PC-3 (cell line): ENCODE measurements at regions not wholly inside any gene's neighbourhood (a gene's known extent, or its start where the extent isn't known, plus 50 kb on each side); places are given as distances from the start of the nearest gene placed in this dataset.

Source experiments
- ATAC-seq: fragments of 200-7000 bp; cut with Tn5 transposase; 2 replicates; pipeline ENCODE4 v1.9.1; 2020; ENCODE audit warnings: mild to moderate bottlenecking, moderate library complexity
- BruUV-seq: library from RNA; stranded (reverse); fragments of 400-500 nt; replicated peaks from 2 replicates; lab custom pipeline; 2021; lab: Mats Ljungman, UMichigan
- CTCF ChIA-PET: fragments of 300-600 bp; sonication (Branson Sonifier 250); formaldehyde crosslinking; loops from one replicate; lab custom pipeline; 2022; ENCODE audit warnings: antibody characterized with exemption; lab: Charles Lee
- POLR2A ChIA-PET: fragments of 300-600 bp; sonication (Branson Sonifier 250); formaldehyde crosslinking; loops from one replicate; lab custom pipeline; 2022; ENCODE audit warnings: antibody characterized with exemption; ENCODE audit not compliant: unreplicated experiment; lab: Charles Lee
- DNase-seq: peaks from one replicate; pipeline ENCODE4 v3.0.0-alpha.2; 2015
- H2AFZ ChIP-seq: fragments of 300-600 bp; sonication (generic); 2 replicates; pipeline ENCODE4 v1.6.0; 2016; ENCODE audit warnings: antibody characterized with exemption, low read length
- H3F3A ChIP-seq: fragments of 300-600 bp; sonication (generic); one replicate; pipeline ENCODE4 v1.6.0; 2017; ENCODE audit warnings: antibody characterized with exemption, low read length, control low read depth, mild to moderate bottlenecking; ENCODE audit not compliant: unreplicated experiment
- H3K27ac ChIP-seq: fragments of 300-600 bp; sonication (generic); 2 replicates; pipeline ENCODE4 v1.5.1; 2016; ENCODE audit warnings: mild to moderate bottlenecking, low read length
- H3K27me3 ChIP-seq: fragments of 300-600 bp; sonication (generic); 2 replicates; pipeline ENCODE4 v1.6.1; 2016; ENCODE audit warnings: low read length, mixed read lengths
- H3K36me3 ChIP-seq: fragments of 300-600 bp; sonication (generic); 2 replicates; pipeline ENCODE4 v1.6.1; 2016; ENCODE audit warnings: low read depth, mixed run types, low read length, mixed read lengths
- H3K4me1 ChIP-seq: fragments of 300-600 bp; sonication (generic); 2 replicates; pipeline ENCODE4 v1.5.1; 2016; ENCODE audit warnings: low read length; ENCODE audit not compliant: insufficient read depth
- H3K4me2 ChIP-seq: fragments of 300-600 bp; sonication (generic); 2 replicates; pipeline ENCODE4 v1.6.0; 2016; ENCODE audit warnings: low read length
- H3K4me3 ChIP-seq: fragments of 300-600 bp; sonication (generic); 2 replicates; pipeline ENCODE4 v1.5.1; 2016; ENCODE audit warnings: mild to moderate bottlenecking, low read length, mixed read lengths
- H3K79me2 ChIP-seq: fragments of 300-600 bp; sonication (generic); 2 replicates; pipeline ENCODE4 v1.6.1; 2017; ENCODE audit warnings: low read length, mixed read lengths
- H3K9ac ChIP-seq: fragments of 300-600 bp; sonication (generic); 2 replicates; pipeline ENCODE4 v1.6.0; 2016; ENCODE audit warnings: mild to moderate bottlenecking, low read length
- H3K9me2 ChIP-seq: fragments of 300-600 bp; sonication (generic); replicated peaks from 2 replicates; pipeline ENCODE4 v1.6.1; 2016; ENCODE audit warnings: mixed run types, low read length, mixed read lengths
- H3K9me3 ChIP-seq: fragments of 300-600 bp; sonication (generic); 2 replicates; pipeline ENCODE4 v1.6.1; 2016; ENCODE audit warnings: low read length, mixed read lengths
- H4K20me1 ChIP-seq: fragments of 300-600 bp; sonication (generic); 2 replicates; pipeline ENCODE4 v1.6.1; 2016; ENCODE audit warnings: low read length, mixed read lengths
- CTCF ChIP-seq: fragments of 300-600 bp; sonication (generic); conservative IDR thresholded peaks from 2 replicates; pipeline ENCODE4 v1.5.1; 2017; ENCODE audit warnings: antibody characterized with exemption, low read depth, mild to moderate bottlenecking, low read length
- EZH2 ChIP-seq: fragments of 300-600 bp; sonication (generic); IDR thresholded peaks from one replicate; pipeline ENCODE4 v1.6.1; 2017; ENCODE audit warnings: antibody characterized with exemption, mild to moderate bottlenecking, low read length; ENCODE audit not compliant: unreplicated experiment
- EZH2phosphoT487 ChIP-seq: fragments of 300-600 bp; sonication (generic); IDR thresholded peaks from 2 replicates; pipeline ENCODE4 v1.6.1; 2018; ENCODE audit warnings: mild to moderate bottlenecking, antibody characterized with exemption, low read length, borderline replicate concordance
- intact Hi-C: fragments of 100-400 bp; cut with micrococcal nuclease; formaldehyde crosslinking; loops from 2 replicates; pipeline ENCODE4 v1.9.0; 2023

DNA sequence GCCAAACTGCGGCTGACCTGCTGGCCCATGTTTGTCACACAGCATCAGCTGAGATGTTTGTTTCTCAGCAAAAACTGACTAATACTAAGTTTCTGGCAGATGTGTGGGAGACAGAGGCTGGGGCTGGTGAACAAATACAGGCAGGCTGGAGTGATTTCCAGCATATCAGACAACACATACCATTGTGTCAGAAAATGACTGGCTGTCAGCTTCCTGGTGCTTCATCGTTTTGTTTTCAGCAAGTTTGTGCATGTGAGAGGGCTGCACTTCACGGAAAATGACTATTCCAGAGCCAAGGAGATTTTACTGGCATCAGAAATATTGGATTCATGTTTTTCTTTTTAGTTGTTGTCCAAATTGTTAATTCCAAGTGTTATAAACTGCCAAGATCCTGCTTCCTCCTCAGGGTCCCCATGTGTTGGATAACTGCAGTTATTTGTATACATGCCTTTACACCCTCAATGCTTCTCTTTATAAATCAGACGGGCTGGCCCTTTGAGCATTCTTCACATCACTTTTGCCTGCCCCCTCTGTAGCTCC, 145.7 kb downstream of the GALC start:
- H3K4me3 ChIP-seq = no peak overlapping the region
- no peaks in the 10 kb centered on the region for H3K9me2 ChIP-seq
- ChIA-PET POLR2A (no interaction called here), CTCF (no interaction called here)
- H3K4me2 ChIP-seq = no peak overlapping the region
- no peak overlapping the region for H3K9ac ChIP-seq
- H2AFZ ChIP-seq = no peak overlapping the region
- H3K27ac ChIP-seq = no peak overlapping the region
- no peak for DNase-seq
- H3K4me1 ChIP-seq = no peaks in the 10 kb centered on the region
- intact Hi-C loops = no loop called here
- no TSS peak for BruUV-seq
- H3K79me2 ChIP-seq = no peaks in the 10 kb centered on the region
- H3K9me3 ChIP-seq = peaks cover 3% of the 10 kb centered on the region; the same call in 1 of the 2 replicates
- no peaks in the 10 kb centered on the region for H3K36me3 ChIP-seq
- no peak for ATAC-seq
- TF ChIP-seq EZH2phosphoT487 = no peak
- TF ChIP-seq EZH2 = no peak
- no peak for TF ChIP-seq CTCF
- H4K20me1 ChIP-seq = no peaks in the 10 kb centered on the region
- no peaks in the 10 kb centered on the region for H3K27me3 ChIP-seq
- no peaks in the 10 kb centered on the region for H3F3A ChIP-seq

DNA sequence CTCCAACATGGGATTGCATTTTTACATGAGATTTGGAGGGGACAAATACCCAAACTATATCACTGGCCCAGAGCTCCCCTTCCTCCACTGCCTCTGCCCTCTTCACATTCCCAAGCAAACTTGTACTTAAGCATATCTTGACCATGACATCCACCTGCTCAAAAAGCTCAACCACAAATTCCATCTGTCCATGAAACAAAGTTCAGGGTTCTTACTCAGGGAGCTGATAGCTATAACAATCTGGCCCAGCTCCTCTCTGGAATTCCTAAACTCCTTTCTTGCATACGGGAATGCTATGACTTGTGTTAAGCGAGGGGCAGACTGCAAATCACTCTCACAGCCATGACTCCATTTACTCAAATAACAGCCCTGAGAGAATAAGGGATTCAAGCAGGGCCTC, 152.1 kb downstream of the GALC start:
- TF ChIP-seq EZH2phosphoT487 (no peak), CTCF (no peak), EZH2 (no peak)

DNA sequence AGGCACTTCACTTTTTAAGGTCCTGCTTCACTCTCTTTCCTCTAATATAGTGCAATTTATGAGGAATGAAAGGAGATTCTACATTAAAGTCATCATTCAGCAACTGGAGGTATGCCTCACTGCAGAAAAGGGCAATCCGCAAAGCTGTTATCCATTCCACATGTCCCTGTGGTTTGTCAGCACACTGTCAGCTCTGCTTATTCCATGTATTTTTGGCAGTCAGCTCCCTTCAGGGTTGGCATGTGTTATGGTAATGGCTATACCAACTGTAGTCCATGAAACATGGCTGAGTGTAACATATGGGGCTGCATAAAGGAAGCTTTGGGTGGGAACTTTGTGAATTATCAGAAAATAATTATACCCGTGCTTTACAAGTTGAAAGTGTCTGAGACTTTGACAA, 154.1 kb downstream of the GALC start:
- Histone ChIP-seq H3K9me2 (no peaks in the 10 kb centered on the region), H4K20me1 (no peaks in the 10 kb centered on the region), H3K4me3 (no peak overlapping the region), H2AFZ (no peak overlapping the region), H3K27me3 (no peaks in the 10 kb centered on the region), H3K9ac (no peak overlapping the region), H3K36me3 (no peaks in the 10 kb centered on the region), H3K79me2 (no peaks in the 10 kb centered on the region), H3K4me1 (no peaks in the 10 kb centered on the region), H3K9me3 (no peaks in the 10 kb centered on the region), H3K27ac (no peak overlapping the region), H3F3A (no peaks in the 10 kb centered on the region), H3K4me2 (no peak overlapping the region)
- no peak for ATAC-seq
- no peak for DNase-seq
- TF ChIP-seq EZH2 (no peak), EZH2phosphoT487 (no peak), CTCF (no peak)
- no TSS peak for BruUV-seq
- intact Hi-C loops = no loop called here
- ChIA-PET POLR2A (no interaction called here), CTCF (no interaction called here)

More for the DNA sequence above, 152.1 kb downstream of the GALC start:
- H3K4me2 ChIP-seq = no peak overlapping the region
- ATAC-seq (no peak), DNase-seq (no peak)
- no peak overlapping the region for H3K4me3 ChIP-seq
- H2AFZ ChIP-seq = no peak overlapping the region
- H4K20me1 ChIP-seq = no peaks in the 10 kb centered on the region
- no peaks in the 10 kb centered on the region for H3K9me2 ChIP-seq
- no peak overlapping the region for H3K9ac ChIP-seq
- no peaks in the 10 kb centered on the region for H3K27me3 ChIP-seq
- no peaks in the 10 kb centered on the region for H3K4me1 ChIP-seq
- H3K27ac ChIP-seq = no peak overlapping the region
- ChIA-PET POLR2A (no interaction called here), CTCF (no interaction called here)
- no peaks in the 10 kb centered on the region for H3K36me3 ChIP-seq
- H3F3A ChIP-seq = no peaks in the 10 kb centered on the region
- intact Hi-C loops = no loop called here
- H3K79me2 ChIP-seq = no peaks in the 10 kb centered on the region
- H3K9me3 ChIP-seq = no peaks in the 10 kb centered on the region
- no TSS peak for BruUV-seq
